Neuron (in vitro differentiated cells): ENCODE measurements at regions not wholly inside any gene's neighbourhood (a gene's known extent, or its start where the extent isn't known, plus 50 kb on each side); places are given as distances from the start of the nearest gene placed in this dataset.

ENCODE experiments used
- H2AFZ ChIP-seq: one replicate; pipeline ENCODE4 v1.6.1; 2013; ENCODE audit warnings: low read depth, mild to moderate bottlenecking, inconsistent platforms, low read length, moderate library complexity
- H3K27me3 ChIP-seq: one replicate; pipeline ENCODE4 v1.6.1; 2013; ENCODE audit warnings: low read length; ENCODE audit not compliant: insufficient read depth
- H3K36me3 ChIP-seq: one replicate; pipeline ENCODE4 v1.6.1; 2013; ENCODE audit warnings: low read length; ENCODE audit not compliant: insufficient read depth
- H3K4me1 ChIP-seq: one replicate; pipeline ENCODE4 v1.6.1; 2013; ENCODE audit warnings: low read length; ENCODE audit not compliant: insufficient read depth
- H3K4me3 ChIP-seq: 2 replicates; pipeline ENCODE4 v1.5.1; 2013; ENCODE audit warnings: mild to moderate bottlenecking, low read length, moderate library complexity
- H3K9me3 ChIP-seq: one replicate; pipeline ENCODE4 v1.6.1; 2013; ENCODE audit warnings: low read length

- Histone ChIP-seq H3K27me3 (no peaks in the 10 kb centered on the region), H3K4me3 (no peak overlapping the region), H3K36me3 (no peaks in the 10 kb centered on the region), H3K4me1 (no peaks in the 10 kb centered on the region), H3K9me3 (no peaks in the 10 kb centered on the region), H2AFZ (no peak overlapping the region)
Observed at GRCh38 chr9:84493284-84493947, 152.9 kb upstream of the SLC28A3 start.

GRCh38 chr9:84499969-84500582, 159.5 kb upstream of the SLC28A3 start:
- Histone ChIP-seq H2AFZ (no peak overlapping the region), H3K9me3 (no peaks in the 10 kb centered on the region), H3K27me3 (no peaks in the 10 kb centered on the region), H3K36me3 (no peaks in the 10 kb centered on the region), H3K4me3 (no peak overlapping the region), H3K4me1 (no peaks in the 10 kb centered on the region)

- no peak overlapping the region for H2AFZ ChIP-seq
- no peaks in the 10 kb centered on the region for H3K36me3 ChIP-seq
- H3K4me1 ChIP-seq: no peaks in the 10 kb centered on the region
- no peaks in the 10 kb centered on the region for H3K9me3 ChIP-seq
- no peaks in the 10 kb centered on the region for H3K27me3 ChIP-seq
- H3K4me3 ChIP-seq: no peak overlapping the region
Observed at GRCh38 chr9:84500826-84501225, 160.3 kb upstream of the SLC28A3 start.

- no peak overlapping the region for H2AFZ ChIP-seq
- H3K36me3 ChIP-seq: no peaks in the 10 kb centered on the region
- no peaks in the 10 kb centered on the region for H3K27me3 ChIP-seq
Observed at GRCh38 chr9:84501587-84501986, 161.0 kb upstream of the SLC28A3 start.

GRCh38 chr9:84502066-84502465, 161.5 kb upstream of the SLC28A3 start:
- H3K27me3 ChIP-seq: no peaks in the 10 kb centered on the region
- no peaks in the 10 kb centered on the region for H3K9me3 ChIP-seq
- no peaks in the 10 kb centered on the region for H3K36me3 ChIP-seq
- H3K4me3 ChIP-seq: no peak overlapping the region
- H2AFZ ChIP-seq: no peak overlapping the region
- H3K4me1 ChIP-seq: no peaks in the 10 kb centered on the region

More at GRCh38 chr9:84501587-84501986, 161.0 kb upstream of the SLC28A3 start:
- Histone ChIP-seq H3K4me1 (no peaks in the 10 kb centered on the region), H3K4me3 (no peak overlapping the region), H3K9me3 (no peaks in the 10 kb centered on the region)

- H3K36me3 ChIP-seq: no peaks in the 10 kb centered on the region
- no peaks in the 10 kb centered on the region for H3K9me3 ChIP-seq
Observed at GRCh38 chr9:84504360-84504759, 163.8 kb upstream of the SLC28A3 start.

GRCh38 chr9:84511651-84512050, 157.9 kb upstream of the NTRK2 start:
- Histone ChIP-seq H3K4me3 (no peak overlapping the region), H3K36me3 (no peaks in the 10 kb centered on the region), H3K27me3 (no peaks in the 10 kb centered on the region), H2AFZ (no peak overlapping the region), H3K9me3 (no peaks in the 10 kb centered on the region), H3K4me1 (no peaks in the 10 kb centered on the region)

More at GRCh38 chr9:84504360-84504759, 163.8 kb upstream of the SLC28A3 start:
- no peaks in the 10 kb centered on the region for H3K27me3 ChIP-seq
- H2AFZ ChIP-seq: no peak overlapping the region
- H3K4me3 ChIP-seq: no peak overlapping the region
- H3K4me1 ChIP-seq: no peaks in the 10 kb centered on the region

- Histone ChIP-seq H2AFZ (peak overlapping the region; percentile 20), H3K4me3 (no peak overlapping the region), H3K36me3 (no peaks in the 10 kb centered on the region), H3K4me1 (no peaks in the 10 kb centered on the region), H3K27me3 (no peaks in the 10 kb centered on the region), H3K9me3 (no peaks in the 10 kb centered on the region)
Observed at GRCh38 chr9:84512493-84512892, 157.0 kb upstream of the NTRK2 start.

GRCh38 chr9:84513473-84513872, 156.1 kb upstream of the NTRK2 start:
- Histone ChIP-seq H3K36me3 (no peaks in the 10 kb centered on the region), H3K27me3 (no peaks in the 10 kb centered on the region), H3K4me1 (no peaks in the 10 kb centered on the region), H2AFZ (no peak overlapping the region), H3K9me3 (no peaks in the 10 kb centered on the region), H3K4me3 (no peak overlapping the region)

GRCh38 chr9:84513979-84514378, 155.6 kb upstream of the NTRK2 start:
- Histone ChIP-seq H3K9me3 (no peaks in the 10 kb centered on the region), H3K4me3 (no peak overlapping the region), H2AFZ (no peak overlapping the region), H3K27me3 (no peaks in the 10 kb centered on the region), H3K4me1 (no peaks in the 10 kb centered on the region), H3K36me3 (no peaks in the 10 kb centered on the region)

GRCh38 chr9:84514421-84514820, 155.1 kb upstream of the NTRK2 start:
- Histone ChIP-seq H3K4me3 (no peak overlapping the region), H3K36me3 (no peaks in the 10 kb centered on the region), H3K9me3 (no peaks in the 10 kb centered on the region), H3K27me3 (no peaks in the 10 kb centered on the region), H2AFZ (no peak overlapping the region), H3K4me1 (no peaks in the 10 kb centered on the region)

GRCh38 chr9:84517026-84517425, 152.5 kb upstream of the NTRK2 start:
- H2AFZ ChIP-seq: no peak overlapping the region
- no peak overlapping the region for H3K4me3 ChIP-seq
- H3K36me3 ChIP-seq: no peaks in the 10 kb centered on the region
- no peaks in the 10 kb centered on the region for H3K9me3 ChIP-seq
- no peaks in the 10 kb centered on the region for H3K27me3 ChIP-seq
- no peaks in the 10 kb centered on the region for H3K4me1 ChIP-seq

GRCh38 chr9:84519413-84519812, 150.1 kb upstream of the NTRK2 start:
- H3K9me3 ChIP-seq: no peaks in the 10 kb centered on the region
- no peaks in the 10 kb centered on the region for H3K36me3 ChIP-seq

GRCh38 chr9:84521208-84521607, 148.3 kb upstream of the NTRK2 start:
- Histone ChIP-seq H3K36me3 (no peaks in the 10 kb centered on the region), H3K27me3 (no peaks in the 10 kb centered on the region), H2AFZ (no peak overlapping the region), H3K9me3 (no peaks in the 10 kb centered on the region), H3K4me1 (no peaks in the 10 kb centered on the region), H3K4me3 (no peak overlapping the region)

More at GRCh38 chr9:84519413-84519812, 150.1 kb upstream of the NTRK2 start:
- no peaks in the 10 kb centered on the region for H3K27me3 ChIP-seq
- H3K4me1 ChIP-seq: no peaks in the 10 kb centered on the region
- no peak overlapping the region for H3K4me3 ChIP-seq
- H2AFZ ChIP-seq: no peak overlapping the region
